ENCODE measurements at regions not wholly inside any gene's neighbourhood (a gene's known extent, or its start where the extent isn't known, plus 50 kb on each side); places are given as distances from the start of the nearest gene placed in this dataset.

- Histone ChIP-seq H3K18ac (ENCODE audit: extremely low read depth, low read length) (no peak overlapping the region), H4K8ac (ENCODE audit: extremely low read depth, insufficient read depth, low read length) (no peak overlapping the region), H3K4me2 (ENCODE audit: insufficient read depth in 1 of 2, low read depth in 2 of 2, low read length in 2 of 2) (no peak overlapping the region), H3K79me1 (ENCODE audit: low read depth, low read length) (no peaks in the 10 kb centered on the region), H3K9ac (replicated peaks in 1 of 4; ENCODE audit: extremely low read depth in 1 of 4, low read depth in 3 of 4, low read length in 3 of 4) (no peak overlapping the region), H3K4me1 (replicated peaks in 1 of 4; ENCODE audit: control insufficient read depth in 3 of 4, insufficient read depth in 4 of 4, low read length in 3 of 4) (peaks cover 0 to 3% (median under 1%) of the 10 kb centered on the region in 4 experiments; a peak in 2 of 7 replicates), H2BK20ac (ENCODE audit: low read length) (no peak overlapping the region), H2BK15ac (ENCODE audit: low read length) (no peak overlapping the region), H3K4me3 (ENCODE audit: extremely low read depth in 1 of 4, insufficient read depth in 2 of 4, low read depth in 3 of 4, low read length in 4 of 4) (no peak overlapping the region), H4K91ac (replicated peaks; ENCODE audit: insufficient read length, low read length) (no peak overlapping the region), H2BK5ac (ENCODE audit: low read depth, low read length) (no peak overlapping the region), H4K5ac (ENCODE audit: insufficient read length, low read depth, low read length) (no peak overlapping the region), H3K4ac (replicated peaks; ENCODE audit: insufficient read length, low read depth, low read length) (no peak overlapping the region), H2AFZ (ENCODE audit: low read length) (no peak overlapping the region), H3K79me2 (ENCODE audit: control insufficient read depth in 1 of 2, insufficient read depth in 2 of 2, low read length in 2 of 2) (no peaks in the 10 kb centered on the region), H3K56ac (replicated peaks; ENCODE audit: insufficient read length, low read depth, low read length) (no peak overlapping the region), H4K20me1 (replicated peaks in 1 of 2; ENCODE audit: control insufficient read depth in 1 of 2, insufficient read depth in 2 of 2, low read length in 2 of 2) (no peaks in the 10 kb centered on the region), H3K23ac (ENCODE audit: insufficient read length) (no peak overlapping the region), H2BK12ac (ENCODE audit: low read depth, low read length) (no peak overlapping the region), H3K27me3 (replicated peaks in 1 of 4; ENCODE audit: control insufficient read depth in 3 of 4, extremely low read depth in 1 of 4, insufficient read depth in 3 of 4, low read length in 3 of 4) (no peaks in the 10 kb centered on the region), H3K27ac (ENCODE audit: low read depth, low read length) (no peak overlapping the region), H2AK5ac (ENCODE audit: low read depth, low read length) (no peak overlapping the region), H3K23me2 (ENCODE audit: low read depth, low read length) (no peaks in the 10 kb centered on the region), H3K9me3 (ENCODE audit: insufficient read depth in 2 of 2, low read depth in 1 of 2, low read length in 1 of 2) (peaks cover 4 to 7% of the 10 kb centered on the region in 2 experiments; a peak in 2 of 4 replicates), H3K36me3 (ENCODE audit: control insufficient read depth in 2 of 4, insufficient read depth in 4 of 4, low read length in 3 of 4) (no peaks in the 10 kb centered on the region), H2BK120ac (replicated peaks; ENCODE audit: low read depth, low read length) (no peak overlapping the region), H3K14ac (ENCODE audit: insufficient read length) (no peak overlapping the region)
- ChIA-PET CTCF (ENCODE audit: partially characterized antibody) (no interaction called here), POLR2A (ENCODE audit: partially characterized antibody) (no interaction called here)
- 90% methylated on average over 23 of the region's 30 CpGs; no CpG with 5 or more reads in 1 of the 2 experiments for WGBS, 2 experiments (ENCODE audit: extremely low coverage in 1 of 2, insufficient coverage in 1 of 2, insufficient read length in 1 of 2, insufficient replicate concordance in 2 of 2, low coverage in 1 of 2, low lambda C conversion rate in 2 of 2, missing lambda C conversion rate in 1 of 2)
- DNase-seq (ENCODE audit: low read depth in 1 of 2, low spot score in 2 of 2) (no peak), FAIRE-seq (no peak)
- TF ChIP-seq RAD21 (IDR thresholded peaks at IDR 0.05 in 1 of 2, conservative IDR thresholded peaks at IDR 0.05 in 1 of 2; ENCODE audit: low read depth in 2 of 2, low read length in 2 of 2) (no peak), RFX5 (IDR thresholded peaks at IDR 0.05; ENCODE audit: borderline replicate concordance, low read depth, low read length) (no peak), EZH2 (IDR thresholded peaks at IDR 0.05; ENCODE audit: low read depth, low read length, severe bottlenecking) (no peak), GABPA (IDR thresholded peaks at IDR 0.05; ENCODE audit: borderline replicate concordance, insufficient read depth, low read length) (no peak), CTBP2 (IDR thresholded peaks at IDR 0.05; ENCODE audit: borderline replicate concordance, insufficient read depth, insufficient read length, low read length) (no peak)
Observed at GRCh38 chr2:241931084-241931975, 61.8 kb downstream of the RTP5 start.

All from H1 (cell line).